Prostate gland (tissue), 2 donors: ENCODE measurements at regions not wholly inside any gene's neighbourhood (a gene's known extent, or its start where the extent isn't known, plus 50 kb on each side); places are given as distances from the start of the nearest gene placed in this dataset.
A peak's percentile ranks its signal among the peaks of the same experiment; 100 is the strongest.

Source experiments
- DNase-seq: peaks from one replicate; pipeline ENCODE4 v3.0.0-alpha.2; 2019; ENCODE audit warnings: low spot score
- H3K27ac ChIP-seq, 2 donors: fragments of 200-600 bp; sonication (generic); 2 replicates each; pipeline ENCODE4 v1.5.1; 2017 to 2019
- H3K27me3 ChIP-seq: fragments of 200-600 bp; sonication (generic); replicated peaks from 2 replicates; pipeline ENCODE4 v1.5.1; 2019; ENCODE audit not compliant: insufficient read depth
- H3K36me3 ChIP-seq, 2 donors: fragments of 200-600 bp; sonication (generic); 1 replicate in 1 of 2; 2 replicates in 1 of 2; pipeline versions ENCODE4 v1.5.1 to v1.8.1; 2017 to 2019
- H3K4me1 ChIP-seq: fragments of 200-600 bp; sonication (generic); replicated peaks from 2 replicates; pipeline ENCODE4 v1.5.1; 2019
- H3K4me3 ChIP-seq, 2 donors: fragments of 200-600 bp; sonication (generic); 2 replicates each; pipeline ENCODE4 v1.5.1; 2017 to 2019
- H3K9me3 ChIP-seq: fragments of 200-600 bp; sonication (generic); 2 replicates; pipeline ENCODE4 v1.5.1; 2017
- POLR2A ChIP-seq: fragments of 450-650 bp; IDR thresholded peaks from one replicate; pipeline ENCODE4 v1.6.1; 2016; ENCODE audit warnings: antibody characterized with exemption, mild to moderate bottlenecking
- POLR2AphosphoS5 ChIP-seq: sonication (generic); formaldehyde crosslinking; IDR thresholded peaks from one replicate; pipeline ENCODE4 v1.6.1; 2017; ENCODE audit warnings: antibody characterized with exemption
- WGBS: methylation state at CpG from one replicate; pipeline ENCODE4 v1.1.5; 2018; 5-methylcytosine and 5-hydroxymethylcytosine counted together
- intact Hi-C: fragments of 100-400 bp; cut with DNase I; formaldehyde crosslinking; loops from one replicate; pipeline ENCODE4 v1.14.2; 2022
- TF ChIP-seq, protein P1 (sequence below), 4 experiments: fragments of 200-600 bp in 2 of 4; fragments of 450-650 bp in 2 of 4; sonication (generic) in 2 of 4; IDR thresholded peaks; 1 replicate in 3 of 4; 2 replicates in 1 of 4; pipeline ENCODE4 v1.5.1; 2016 to 2019; ENCODE audit warnings: antibody characterized with exemption in 4 of 4, mild to moderate bottlenecking in 2 of 4, moderate library complexity in 2 of 4

DNA sequence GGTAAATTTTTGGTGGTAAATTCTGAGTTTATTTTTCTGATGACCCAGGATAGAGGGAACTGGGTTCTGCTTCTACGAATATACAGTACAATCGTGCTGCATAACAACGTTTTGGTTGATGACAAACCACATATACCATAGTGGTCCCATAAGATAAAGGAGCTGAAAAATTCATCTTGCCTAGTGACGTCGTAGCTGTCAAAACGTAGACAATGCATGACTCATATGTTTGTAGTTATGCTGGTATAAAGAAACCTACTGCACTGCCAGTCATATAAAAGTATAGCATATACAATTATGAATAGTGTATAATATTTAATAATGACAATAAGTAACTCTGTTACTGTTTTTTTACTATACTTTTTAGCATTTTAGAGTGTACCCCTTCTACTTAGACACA is 244.0 kb downstream of the GAS1 start:
- Histone ChIP-seq H3K27me3 (no peaks in the 10 kb centered on the region), H3K4me3 (no peak overlapping the region), H3K36me3 (no peaks in the 10 kb centered on the region), H3K27ac (no peak overlapping the region), H3K9me3 (no peaks in the 10 kb centered on the region), H3K4me1 (no peaks in the 10 kb centered on the region)
- 85% methylated on average over 6 of the region's 6 CpGs for WGBS
- TF ChIP-seq, protein P1, sequence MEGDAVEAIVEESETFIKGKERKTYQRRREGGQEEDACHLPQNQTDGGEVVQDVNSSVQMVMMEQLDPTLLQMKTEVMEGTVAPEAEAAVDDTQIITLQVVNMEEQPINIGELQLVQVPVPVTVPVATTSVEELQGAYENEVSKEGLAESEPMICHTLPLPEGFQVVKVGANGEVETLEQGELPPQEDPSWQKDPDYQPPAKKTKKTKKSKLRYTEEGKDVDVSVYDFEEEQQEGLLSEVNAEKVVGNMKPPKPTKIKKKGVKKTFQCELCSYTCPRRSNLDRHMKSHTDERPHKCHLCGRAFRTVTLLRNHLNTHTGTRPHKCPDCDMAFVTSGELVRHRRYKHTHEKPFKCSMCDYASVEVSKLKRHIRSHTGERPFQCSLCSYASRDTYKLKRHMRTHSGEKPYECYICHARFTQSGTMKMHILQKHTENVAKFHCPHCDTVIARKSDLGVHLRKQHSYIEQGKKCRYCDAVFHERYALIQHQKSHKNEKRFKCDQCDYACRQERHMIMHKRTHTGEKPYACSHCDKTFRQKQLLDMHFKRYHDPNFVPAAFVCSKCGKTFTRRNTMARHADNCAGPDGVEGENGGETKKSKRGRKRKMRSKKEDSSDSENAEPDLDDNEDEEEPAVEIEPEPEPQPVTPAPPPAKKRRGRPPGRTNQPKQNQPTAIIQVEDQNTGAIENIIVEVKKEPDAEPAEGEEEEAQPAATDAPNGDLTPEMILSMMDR (IDR thresholded peaks at IDR 0.05): no peak
- TF ChIP-seq POLR2A: no peak
- no peak for DNase-seq
- intact Hi-C loops: no loop called here

DNA sequence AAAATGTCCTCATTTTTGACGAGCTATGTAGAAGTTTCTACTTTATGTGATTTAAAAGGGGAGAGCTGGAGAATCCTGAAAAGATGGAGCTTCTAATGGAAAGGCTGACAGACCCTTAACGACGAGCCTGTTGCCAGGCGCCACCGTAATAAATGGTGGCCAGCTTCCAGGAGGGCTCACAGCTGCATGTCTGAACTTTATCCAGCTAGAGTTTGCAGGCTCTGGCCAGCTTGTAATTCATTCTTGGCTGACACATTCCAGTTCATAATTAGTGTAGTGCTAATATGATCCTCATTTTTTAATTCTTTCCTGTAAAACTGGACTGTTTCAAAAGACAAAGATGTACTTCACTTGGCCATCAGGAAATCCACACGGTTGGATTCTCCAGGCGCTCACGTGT is 246.7 kb downstream of the GAS1 start:
- no peaks in the 10 kb centered on the region for H3K36me3 ChIP-seq
- H3K27ac ChIP-seq: no peak overlapping the region
- peak; percentile 12 for DNase-seq
- H3K9me3 ChIP-seq: no peaks in the 10 kb centered on the region
- no peak overlapping the region for H3K4me3 ChIP-seq
- H3K27me3 ChIP-seq: no peaks in the 10 kb centered on the region
- intact Hi-C loops: no loop called here
- no peaks in the 10 kb centered on the region for H3K4me1 ChIP-seq
- TF ChIP-seq POLR2A (no peak), POLR2AphosphoS5 (no peak)
- TF ChIP-seq, protein P1 (IDR thresholded peaks at IDR 0.05): no peak
- WGBS: 14% methylated on average over 8 of the region's 8 CpGs

DNA sequence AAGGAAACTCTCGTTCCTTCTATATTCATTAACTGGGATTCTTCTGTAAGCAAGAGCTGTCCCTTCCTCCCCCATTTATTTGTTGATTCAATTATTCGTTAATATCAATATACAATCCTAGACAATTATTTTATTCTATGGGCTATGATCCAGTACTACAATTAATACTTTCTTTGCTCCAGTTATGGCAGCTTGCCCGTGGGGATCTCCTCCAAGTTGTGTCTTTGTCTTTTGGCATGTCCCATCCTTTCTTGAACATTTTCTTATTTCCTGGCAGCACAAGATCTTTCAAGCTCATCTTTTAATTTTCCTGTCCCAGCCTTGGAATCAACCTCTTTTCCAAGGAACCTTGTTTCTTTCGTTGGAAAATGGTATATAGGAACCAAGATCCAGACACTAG is 249.3 kb downstream of the GAS1 start:
- no peak for DNase-seq
- intact Hi-C loops: no loop called here
- Histone ChIP-seq H3K9me3 (no peaks in the 10 kb centered on the region), H3K4me1 (no peaks in the 10 kb centered on the region), H3K27ac (no peak overlapping the region), H3K36me3 (no peaks in the 10 kb centered on the region), H3K4me3 (no peak overlapping the region), H3K27me3 (no peaks in the 10 kb centered on the region)
- TF ChIP-seq POLR2A (no peak), POLR2AphosphoS5 (no peak)
- TF ChIP-seq, protein P1 (IDR thresholded peaks at IDR 0.05): no peak
- 43% methylated on average over 4 of the region's 4 CpGs for WGBS

DNA sequence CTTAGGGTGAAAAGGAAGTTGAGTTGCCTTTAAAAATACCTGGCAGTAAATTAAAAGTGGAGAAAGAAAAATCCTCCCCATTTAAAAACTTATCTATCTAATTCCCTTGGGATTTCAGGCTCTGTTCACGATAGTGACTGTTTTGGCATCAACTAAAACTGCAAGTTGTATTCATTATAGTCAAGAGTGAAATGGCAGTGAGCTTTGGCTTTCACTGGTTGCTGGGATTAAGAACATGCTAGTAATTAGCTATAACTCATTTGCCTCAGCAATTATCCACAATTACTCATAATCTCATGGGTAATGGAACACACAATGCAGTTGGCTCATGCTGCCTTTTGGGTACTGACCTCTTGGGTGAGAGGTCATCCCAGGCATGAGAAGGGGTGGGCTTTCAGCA is 250.1 kb downstream of the GAS1 start:
- H3K27me3 ChIP-seq: no peaks in the 10 kb centered on the region
- intact Hi-C loops: no loop called here
- H3K9me3 ChIP-seq: no peaks in the 10 kb centered on the region
- DNase-seq: no peak
- TF ChIP-seq, protein P1 (IDR thresholded peaks at IDR 0.05): no peak
- TF ChIP-seq POLR2AphosphoS5: no peak
- no peak overlapping the region for H3K27ac ChIP-seq
- no peaks in the 10 kb centered on the region for H3K4me1 ChIP-seq
- no peaks in the 10 kb centered on the region for H3K36me3 ChIP-seq
- no peak overlapping the region for H3K4me3 ChIP-seq
- WGBS: 32% methylated on average over 1 of the region's 1 CpG

- Histone ChIP-seq H3K4me3 (no peak overlapping the region), H3K36me3 (no peaks in the 10 kb centered on the region), H3K27me3 (no peaks in the 10 kb centered on the region), H3K27ac (no peak overlapping the region), H3K4me1 (no peaks in the 10 kb centered on the region), H3K9me3 (no peaks in the 10 kb centered on the region)
- intact Hi-C loops: no loop called here
- TF ChIP-seq, protein P1 (IDR thresholded peaks at IDR 0.05): no peak
- TF ChIP-seq POLR2A (no peak), POLR2AphosphoS5 (no peak)
- 82% methylated on average over 3 of the region's 3 CpGs for WGBS
- DNase-seq: no peak
Measured at GRCh38 chr9:86695910-86696424, 251.3 kb downstream of the GAS1 start.
